NCI-H1105 (cell line): ENCODE measurements at regions not wholly inside any gene's neighbourhood (a gene's known extent, or its start where the extent isn't known, plus 50 kb on each side); places are given as distances from the start of the nearest gene placed in this dataset.

Experiments used
- DNase-seq: peaks from one replicate; lab custom pipeline; 2025; lab: John Stamatoyannopoulos, UW

DNA sequence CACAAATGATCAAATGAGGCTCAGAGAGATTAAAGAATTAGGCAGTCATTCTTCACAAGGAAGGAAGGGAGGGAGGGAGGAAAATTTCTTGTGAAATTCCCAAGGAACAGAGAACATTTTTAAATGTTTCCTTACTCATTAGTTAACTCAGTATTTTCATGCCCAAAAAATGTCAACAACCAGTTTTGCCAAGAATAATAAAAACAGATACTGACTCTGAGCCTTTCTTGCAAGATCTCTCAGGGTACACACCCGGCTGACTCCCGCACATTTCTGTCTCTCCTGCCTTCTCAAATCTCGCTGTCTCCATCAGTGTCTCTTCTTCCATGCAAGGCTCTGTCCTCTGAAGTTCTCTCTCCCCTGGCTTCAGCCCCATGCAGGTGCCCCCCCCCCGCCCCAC, 265.9 kb downstream of the TJP1 start:
- no peak for DNase-seq

DNA sequence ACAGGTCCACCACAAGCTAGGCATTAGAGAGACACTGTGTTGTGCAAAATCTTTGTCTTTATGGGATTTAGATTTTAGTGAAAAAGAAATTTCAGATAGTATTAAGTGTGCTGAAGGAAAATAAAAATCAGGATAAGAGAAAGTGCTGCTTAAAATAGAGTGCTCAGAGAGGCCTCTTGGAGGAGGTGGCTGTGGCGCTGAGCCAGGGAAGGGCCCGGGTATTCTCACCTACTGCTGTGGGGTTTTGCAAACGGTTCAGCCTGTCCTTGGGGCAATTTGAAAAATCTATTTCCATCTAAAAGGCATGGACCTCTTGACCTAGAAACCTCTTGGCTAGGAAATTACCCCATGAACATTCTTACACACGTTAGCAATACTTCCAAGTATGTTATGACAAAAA, 267.7 kb downstream of the TJP1 start:
- no peak for DNase-seq

GRCh38 chr15:29550834-29551465, 271.3 kb downstream of the TJP1 start:
- DNase-seq, result no peak

DNA sequence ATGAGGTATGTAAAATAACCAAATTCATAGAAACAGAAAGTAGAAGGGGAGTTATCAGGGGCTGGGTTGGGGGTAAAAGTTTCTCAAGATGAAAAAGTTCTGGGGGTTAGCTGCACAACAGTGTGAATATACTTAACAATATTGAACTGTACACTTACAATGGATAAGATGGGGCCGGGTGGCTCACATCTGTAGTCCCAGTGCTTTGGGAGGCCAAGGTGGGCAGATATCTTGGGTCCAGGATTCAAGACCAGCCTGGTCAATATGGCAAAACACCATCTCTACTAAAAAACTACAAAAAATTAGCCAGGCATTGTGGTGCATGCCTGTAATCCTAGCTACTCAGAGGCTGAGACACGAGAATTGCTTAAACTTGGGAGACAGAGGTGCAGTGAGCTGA, 274.3 kb downstream of the TJP1 start:
- DNase-seq, result no peak

GRCh38 chr15:29544513-29545128, 275.0 kb upstream of the NSMCE3 start:
- DNase-seq, result no peak

- no peak for DNase-seq
Measured at GRCh38 chr15:29542994-29543393, 273.4 kb upstream of the NSMCE3 start.

GRCh38 chr15:29541309-29541708, 271.7 kb upstream of the NSMCE3 start:
- no peak for DNase-seq

- no peak for DNase-seq
Measured at GRCh38 chr15:29540479-29540878, 270.9 kb upstream of the NSMCE3 start.

- no peak for DNase-seq
Measured at GRCh38 chr15:29539736-29540135, 270.1 kb upstream of the NSMCE3 start.

- no peak for DNase-seq
Measured at GRCh38 chr15:29538044-29538443, 268.4 kb upstream of the NSMCE3 start.

GRCh38 chr15:29535952-29536351, 266.3 kb upstream of the NSMCE3 start:
- no peak for DNase-seq

DNA sequence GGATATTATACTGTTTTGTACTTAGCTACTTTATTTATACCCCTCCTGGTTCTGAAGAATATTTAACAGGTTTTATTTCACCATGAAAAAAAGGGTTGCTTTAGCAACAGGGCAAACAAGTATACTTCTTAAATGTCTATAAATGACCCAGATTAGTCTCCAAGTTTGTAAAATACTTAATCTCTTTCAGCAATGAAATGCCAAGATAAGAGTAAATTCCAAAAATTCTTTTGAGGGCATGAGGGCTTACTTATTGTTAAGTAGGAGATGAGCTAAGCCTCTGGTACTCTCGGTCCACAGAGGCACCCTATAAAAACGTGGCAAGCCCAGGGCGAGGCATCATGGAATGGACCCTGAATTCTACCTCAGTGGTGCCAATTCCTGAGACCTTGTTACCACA, 264.8 kb upstream of the NSMCE3 start:
- DNase-seq, result no peak

GRCh38 chr15:29533647-29534046, 264.0 kb upstream of the NSMCE3 start:
- DNase-seq, result no peak

DNA sequence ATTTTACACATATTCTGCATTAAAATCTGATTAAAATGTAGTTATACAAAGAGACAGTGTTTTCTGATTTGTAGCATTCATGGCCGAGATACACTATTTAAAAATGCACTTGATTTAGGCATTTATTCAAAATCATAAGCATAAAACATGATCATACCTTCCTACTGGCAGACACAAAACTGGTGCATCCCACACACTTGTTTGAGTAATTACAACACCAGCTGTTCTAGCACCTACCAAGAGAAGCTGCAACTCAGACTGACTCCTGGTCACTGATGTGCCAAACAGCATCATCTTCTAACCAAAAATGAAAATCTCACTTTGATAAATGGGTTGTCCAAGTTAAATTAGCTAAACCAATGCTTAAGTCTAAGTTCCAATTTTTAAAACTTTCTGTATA, 262.7 kb upstream of the NSMCE3 start:
- DNase-seq, result no peak

- DNase-seq, result no peak
Measured at GRCh38 chr15:29530966-29531365, 261.3 kb upstream of the NSMCE3 start.

DNA sequence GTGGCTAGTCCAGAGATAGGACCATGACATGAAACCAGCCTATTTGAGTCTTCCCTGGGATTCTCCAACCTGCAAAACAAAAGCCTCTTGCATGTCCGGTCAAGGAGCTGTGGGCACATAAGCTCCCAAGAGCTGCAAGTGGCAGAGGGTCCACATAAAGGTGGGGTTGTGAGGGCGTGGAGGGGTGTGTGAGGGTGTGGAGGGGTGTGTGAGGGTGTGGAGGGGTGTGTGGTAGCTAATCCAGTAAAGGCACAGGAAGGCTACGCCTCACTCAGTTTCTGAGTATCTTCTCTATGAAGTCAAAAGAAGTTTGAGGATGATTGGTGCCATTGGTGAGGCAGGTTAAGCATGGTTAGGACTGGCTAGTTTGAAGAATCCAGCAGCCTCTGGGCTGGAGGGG, 259.4 kb upstream of the NSMCE3 start:
- DNase-seq, result no peak

DNA sequence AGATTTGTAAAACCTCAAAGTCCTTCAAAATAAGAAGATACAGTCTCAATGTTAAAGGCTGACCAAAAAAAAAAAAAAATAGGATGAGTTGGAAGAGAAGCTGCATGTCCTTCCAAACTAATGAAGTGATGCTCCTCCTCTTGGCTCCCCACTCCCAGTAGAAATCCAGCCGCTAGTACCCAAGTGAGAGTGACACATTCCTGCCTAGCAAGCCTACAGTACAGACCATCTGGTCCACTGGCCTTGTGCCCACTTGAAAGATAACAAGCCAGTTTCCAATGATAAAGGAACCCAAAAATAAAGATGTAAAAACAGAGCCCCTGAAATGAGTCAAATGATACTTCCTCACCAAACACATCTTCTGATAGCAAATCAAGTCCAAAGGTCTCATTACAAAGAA, 258.7 kb upstream of the NSMCE3 start:
- DNase-seq, result no peak

DNA sequence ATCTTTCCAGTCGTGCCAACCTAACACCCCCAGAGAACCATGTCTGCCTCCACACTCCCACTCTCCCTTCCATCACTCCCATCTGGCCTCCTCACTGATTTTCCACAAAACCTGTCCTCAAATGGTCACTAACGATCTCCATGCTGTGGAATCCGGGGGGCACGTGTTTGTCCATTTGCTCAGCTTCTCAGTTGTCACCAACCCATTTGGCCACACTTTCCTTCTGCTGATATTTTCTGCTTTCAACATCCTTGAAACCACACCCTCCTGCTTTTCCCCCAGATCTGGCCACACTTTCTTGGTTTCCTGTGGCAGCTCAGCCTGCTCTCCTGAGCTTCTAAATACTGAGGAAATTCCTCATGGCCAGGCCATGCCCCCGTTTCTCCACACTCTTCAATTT, 257.2 kb upstream of the NSMCE3 start:
- no peak for DNase-seq

DNA sequence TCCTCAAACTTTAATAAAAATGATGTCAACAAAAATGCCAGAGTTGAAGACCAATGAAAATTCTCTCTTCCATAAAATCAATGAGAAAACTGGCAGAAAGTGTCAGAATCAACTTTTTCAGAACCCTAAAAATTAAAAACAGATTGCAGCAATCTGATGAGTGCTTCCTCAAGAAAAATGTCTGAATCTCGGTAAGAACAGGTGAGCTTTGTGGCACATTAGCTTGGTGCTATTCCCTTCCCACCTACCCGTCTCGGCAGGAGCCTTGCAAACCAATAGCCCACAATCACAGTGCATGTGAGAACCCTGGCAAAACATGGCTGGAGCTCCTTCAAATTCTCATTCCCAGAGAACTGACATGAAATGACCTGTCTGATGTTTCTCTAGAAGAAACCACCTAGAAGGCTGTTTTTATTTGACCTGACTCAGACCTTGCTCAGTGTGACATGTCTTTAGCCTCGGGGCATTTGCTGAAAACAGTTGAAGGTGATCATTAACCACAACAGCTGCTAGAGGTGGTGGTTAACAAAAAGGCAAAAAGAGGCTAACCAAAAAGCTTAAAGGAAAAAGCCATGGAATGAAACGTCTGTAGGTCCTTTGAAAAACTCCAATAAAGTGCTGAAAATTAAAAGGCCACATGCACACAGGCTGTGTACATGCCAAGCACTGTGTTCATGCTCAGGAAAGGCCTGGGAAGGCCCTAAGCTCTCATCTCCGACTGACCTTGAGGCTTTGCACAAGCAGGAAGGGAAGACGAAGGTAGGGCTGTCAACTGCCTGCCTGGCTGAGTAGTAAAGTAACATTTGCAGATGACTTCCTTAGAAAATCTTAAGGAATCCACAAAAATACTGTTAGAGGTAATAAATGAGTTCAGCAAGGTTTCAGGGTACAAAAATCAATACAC, 253.0 kb upstream of the NSMCE3 start:
- DNase-seq, result no peak

DNA sequence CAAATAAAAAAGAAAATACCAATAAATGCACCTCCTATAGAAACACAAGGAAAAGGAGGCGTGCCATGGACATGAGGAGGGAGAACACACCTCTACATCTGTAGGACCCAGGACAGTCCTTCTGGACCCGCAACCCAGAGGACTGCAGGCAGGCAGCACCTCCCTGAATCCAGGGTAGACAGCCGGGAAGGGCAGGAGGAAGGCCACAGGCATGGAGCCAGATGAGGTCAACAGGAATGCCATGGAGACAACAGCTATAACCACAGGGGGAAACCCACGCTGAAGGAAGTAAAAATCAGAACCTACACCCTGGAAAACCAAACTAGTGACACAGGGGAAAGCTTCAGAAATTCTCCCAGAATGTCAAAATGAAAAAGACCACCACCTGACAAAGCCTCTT, 248.8 kb upstream of the NSMCE3 start:
- no peak for DNase-seq

GRCh38 chr15:29517829-29518228, 248.2 kb upstream of the NSMCE3 start:
- no peak for DNase-seq

DNA sequence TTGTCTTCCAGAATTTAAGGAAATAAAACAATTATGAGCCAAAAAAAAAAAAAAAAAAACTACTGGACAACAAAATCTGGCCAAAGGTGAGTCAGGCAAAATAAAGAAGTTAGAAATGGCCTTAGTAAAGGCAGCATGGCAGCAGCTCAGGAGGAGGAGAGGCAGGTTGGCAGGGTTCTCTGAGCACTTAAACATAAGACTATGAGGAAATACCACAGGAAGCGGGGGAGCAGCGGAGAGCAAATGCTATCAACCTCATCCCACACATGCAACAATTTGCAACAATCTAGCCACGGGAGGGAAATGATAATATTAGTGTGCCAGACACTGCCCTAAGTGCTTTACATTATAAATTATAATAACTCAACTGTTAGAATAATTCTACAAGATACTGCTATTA, 247.3 kb upstream of the NSMCE3 start:
- DNase-seq, result no peak

DNA sequence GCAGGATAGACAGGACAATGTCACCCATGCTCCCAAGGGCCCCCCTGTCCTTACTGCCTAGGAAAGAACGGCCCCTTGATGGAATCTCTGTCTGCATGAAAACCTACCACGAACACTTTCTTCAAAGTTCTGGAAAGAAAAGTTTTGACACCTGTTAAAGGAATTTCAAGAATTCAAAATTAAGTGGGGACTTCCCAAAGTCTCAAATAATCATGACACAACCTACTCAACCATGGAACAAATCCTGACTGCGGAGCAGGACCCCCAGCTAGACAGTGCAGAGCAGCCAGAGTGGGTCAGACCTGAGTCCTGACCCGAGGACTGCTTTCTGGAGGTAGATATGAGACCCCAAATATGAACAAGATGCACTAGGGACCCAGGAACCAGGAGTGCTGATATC, 245.3 kb upstream of the NSMCE3 start:
- no peak for DNase-seq
